ENCODE measurements at regions not wholly inside any gene's neighbourhood (a gene's known extent, or its start where the extent isn't known, plus 50 kb on each side); places are given as distances from the start of the nearest gene placed in this dataset.

DNA sequence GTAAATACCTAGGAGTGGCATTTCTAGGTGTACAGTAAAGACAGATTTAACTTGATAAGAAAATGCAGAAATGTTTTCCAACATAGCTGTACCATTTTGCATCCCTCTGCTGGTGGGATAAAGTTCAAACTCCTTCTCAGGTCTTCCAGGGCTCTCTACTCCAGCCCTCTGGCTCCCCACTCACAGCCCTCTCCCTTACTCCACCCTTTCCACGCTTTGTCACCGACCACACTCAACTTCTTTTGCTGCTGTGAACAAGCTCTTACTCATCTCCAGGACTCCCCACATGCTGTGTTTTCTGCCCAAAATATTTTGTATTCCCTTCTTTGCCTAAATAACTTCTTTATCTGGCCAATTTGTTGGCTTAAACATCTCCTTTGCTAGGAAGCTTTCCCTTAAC lies 90.6 kb upstream of the OSMR start:
- Histone ChIP-seq H3K9me3 (ENCODE audit: control insufficient read depth, low read length) (no peaks in the 10 kb centered on the region), H3K4me3 (ENCODE audit: low read length) (no peak overlapping the region), H3K9ac (ENCODE audit: low read length) (no peak overlapping the region), H3K4me1 (ENCODE audit: control insufficient read depth, insufficient read depth, low read length) (peaks cover 32% of the 10 kb centered on the region), H3K27me3 (replicated peaks; ENCODE audit: control insufficient read depth, insufficient read depth, low read length) (no peaks in the 10 kb centered on the region), H3K36me3 (ENCODE audit: control insufficient read depth, insufficient read depth, low read length, severe bottlenecking) (no peaks in the 10 kb centered on the region)
- DNase-seq (ENCODE audit: low read depth), result peak; percentile 22

DNA sequence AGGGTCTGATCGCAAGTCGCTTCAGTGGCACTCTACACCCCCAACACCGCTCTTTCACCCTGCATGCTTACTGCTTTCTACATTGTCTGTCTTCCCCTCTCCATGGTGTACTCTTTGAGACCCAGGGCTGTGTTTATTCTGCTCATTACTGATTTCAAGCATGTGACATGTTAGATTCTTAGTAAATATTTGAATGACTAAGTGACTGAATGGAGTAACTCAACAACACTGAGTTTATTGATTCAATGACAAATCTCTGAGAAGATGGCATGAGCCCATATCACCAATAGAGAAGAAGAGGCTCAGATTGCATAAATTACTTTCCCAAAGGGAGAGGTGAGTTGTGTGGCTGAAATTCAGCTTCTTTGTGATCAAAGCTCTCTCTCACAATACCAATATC lies 89.7 kb upstream of the OSMR start:
- H3K9ac ChIP-seq (ENCODE audit: low read length), result no peak overlapping the region
- no peaks in the 10 kb centered on the region for H3K27me3 ChIP-seq (replicated peaks; ENCODE audit: control insufficient read depth, insufficient read depth, low read length)
- H3K36me3 ChIP-seq (ENCODE audit: control insufficient read depth, insufficient read depth, low read length, severe bottlenecking), result no peaks in the 10 kb centered on the region
- DNase-seq (ENCODE audit: low read depth), result no peak
- H3K9me3 ChIP-seq (ENCODE audit: control insufficient read depth, low read length), result no peaks in the 10 kb centered on the region
- H3K4me1 ChIP-seq (ENCODE audit: control insufficient read depth, insufficient read depth, low read length), result peaks cover 32% of the 10 kb centered on the region
- H3K4me3 ChIP-seq (ENCODE audit: low read length), result no peak overlapping the region

GRCh38 chr5:38757451-38758245 lies 88.2 kb upstream of the OSMR start:
- Histone ChIP-seq H3K36me3 (ENCODE audit: control insufficient read depth, insufficient read depth, low read length, severe bottlenecking) (no peaks in the 10 kb centered on the region), H3K9me3 (ENCODE audit: control insufficient read depth, low read length) (no peaks in the 10 kb centered on the region), H3K4me3 (ENCODE audit: low read length) (no peak overlapping the region), H3K4me1 (ENCODE audit: control insufficient read depth, insufficient read depth, low read length) (peaks cover 32% of the 10 kb centered on the region), H3K27me3 (replicated peaks; ENCODE audit: control insufficient read depth, insufficient read depth, low read length) (no peaks in the 10 kb centered on the region), H3K9ac (ENCODE audit: low read length) (no peak overlapping the region)
- no peak for DNase-seq (ENCODE audit: low read depth)

- Histone ChIP-seq H3K9ac (ENCODE audit: low read length) (no peak overlapping the region), H3K4me1 (ENCODE audit: control insufficient read depth, insufficient read depth, low read length) (peaks cover 32% of the 10 kb centered on the region), H3K27me3 (replicated peaks; ENCODE audit: control insufficient read depth, insufficient read depth, low read length) (no peaks in the 10 kb centered on the region), H3K9me3 (ENCODE audit: control insufficient read depth, low read length) (no peaks in the 10 kb centered on the region), H3K4me3 (ENCODE audit: low read length) (peak overlapping the region; percentile 42), H3K36me3 (ENCODE audit: control insufficient read depth, insufficient read depth, low read length, severe bottlenecking) (no peaks in the 10 kb centered on the region)
- no peak for DNase-seq (ENCODE audit: low read depth)
These were observed 86.8 kb upstream of the OSMR start for GRCh38 chr5:38758774-38759600.

DNA sequence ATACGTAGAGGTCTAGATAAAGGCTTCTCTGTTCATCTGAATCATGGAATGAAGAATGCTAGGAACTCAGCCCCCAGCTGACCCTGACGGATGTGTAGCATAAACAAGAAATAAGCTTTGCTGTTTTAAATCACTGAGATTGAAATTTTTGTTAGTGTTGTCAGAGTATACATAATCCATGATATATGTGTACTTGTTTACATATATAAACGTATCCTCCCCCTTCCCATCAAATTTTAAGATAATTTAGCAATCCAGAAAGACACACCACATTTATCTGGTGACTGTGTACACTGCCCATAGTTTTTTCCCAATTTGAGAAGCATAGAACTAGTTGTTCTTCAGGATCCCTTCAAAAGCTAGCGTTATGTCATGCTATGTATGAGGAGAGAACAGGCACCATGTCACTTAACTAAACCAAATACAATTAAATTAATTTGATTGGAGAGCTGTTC lies 80.8 kb upstream of the OSMR start:
- no peak for DNase-seq (ENCODE audit: low read depth)
- Histone ChIP-seq H3K9ac (ENCODE audit: low read length) (no peak overlapping the region), H3K27me3 (replicated peaks; ENCODE audit: control insufficient read depth, insufficient read depth, low read length) (no peaks in the 10 kb centered on the region), H3K4me3 (ENCODE audit: low read length) (no peak overlapping the region), H3K4me1 (ENCODE audit: control insufficient read depth, insufficient read depth, low read length) (peaks cover 15% of the 10 kb centered on the region), H3K36me3 (ENCODE audit: control insufficient read depth, insufficient read depth, low read length, severe bottlenecking) (no peaks in the 10 kb centered on the region), H3K9me3 (ENCODE audit: control insufficient read depth, low read length) (peaks cover 14% of the 10 kb centered on the region)

- H3K9ac ChIP-seq (ENCODE audit: low read length), result no peak overlapping the region
- DNase-seq (ENCODE audit: low read depth), result no peak
- H3K36me3 ChIP-seq (ENCODE audit: control insufficient read depth, insufficient read depth, low read length, severe bottlenecking), result no peaks in the 10 kb centered on the region
- peaks cover 14% of the 10 kb centered on the region for H3K9me3 ChIP-seq (ENCODE audit: control insufficient read depth, low read length)
- no peak overlapping the region for H3K4me3 ChIP-seq (ENCODE audit: low read length)
- no peaks in the 10 kb centered on the region for H3K27me3 ChIP-seq (replicated peaks; ENCODE audit: control insufficient read depth, insufficient read depth, low read length)
- peaks cover 15% of the 10 kb centered on the region for H3K4me1 ChIP-seq (ENCODE audit: control insufficient read depth, insufficient read depth, low read length)
These were observed 80.4 kb upstream of the OSMR start for GRCh38 chr5:38765399-38765861.

DNA sequence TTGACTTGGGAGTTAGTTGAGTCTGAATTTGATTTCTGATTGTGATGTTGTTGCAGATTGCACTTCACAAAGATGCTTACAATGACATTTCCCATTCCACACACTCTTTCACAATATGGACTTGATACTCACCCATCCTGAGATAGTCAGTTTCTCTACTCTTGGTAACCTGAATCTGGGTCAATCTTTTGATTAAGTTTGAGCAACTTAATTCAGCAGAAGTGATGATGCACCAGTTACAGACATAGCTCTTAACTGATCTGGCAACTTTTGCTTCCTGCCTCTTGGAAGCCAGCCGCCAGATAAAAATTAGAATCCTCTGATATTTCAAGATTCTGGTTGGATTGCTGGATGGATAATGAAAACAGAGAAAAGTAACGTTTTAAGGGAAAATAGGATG lies 79.7 kb upstream of the OSMR start:
- Histone ChIP-seq H3K36me3 (ENCODE audit: control insufficient read depth, insufficient read depth, low read length, severe bottlenecking) (no peaks in the 10 kb centered on the region), H3K9me3 (ENCODE audit: control insufficient read depth, low read length) (peaks cover 14% of the 10 kb centered on the region)
- DNase-seq (ENCODE audit: low read depth), result no peak

GRCh38 chr5:38768412-38769211 lies 77.2 kb upstream of the OSMR start:
- Histone ChIP-seq H3K9me3 (ENCODE audit: control insufficient read depth, low read length) (peaks cover 14% of the 10 kb centered on the region), H3K4me3 (ENCODE audit: low read length) (no peak overlapping the region), H3K36me3 (ENCODE audit: control insufficient read depth, insufficient read depth, low read length, severe bottlenecking) (no peaks in the 10 kb centered on the region), H3K27me3 (replicated peaks; ENCODE audit: control insufficient read depth, insufficient read depth, low read length) (no peaks in the 10 kb centered on the region), H3K4me1 (ENCODE audit: control insufficient read depth, insufficient read depth, low read length) (peaks cover 15% of the 10 kb centered on the region), H3K9ac (ENCODE audit: low read length) (no peak overlapping the region)
- no peak for DNase-seq (ENCODE audit: low read depth)

More for the DNA sequence above, 79.7 kb upstream of the OSMR start:
- Histone ChIP-seq H3K9ac (ENCODE audit: low read length) (no peak overlapping the region), H3K4me3 (ENCODE audit: low read length) (no peak overlapping the region), H3K4me1 (ENCODE audit: control insufficient read depth, insufficient read depth, low read length) (peaks cover 15% of the 10 kb centered on the region), H3K27me3 (replicated peaks; ENCODE audit: control insufficient read depth, insufficient read depth, low read length) (no peaks in the 10 kb centered on the region)

DNA sequence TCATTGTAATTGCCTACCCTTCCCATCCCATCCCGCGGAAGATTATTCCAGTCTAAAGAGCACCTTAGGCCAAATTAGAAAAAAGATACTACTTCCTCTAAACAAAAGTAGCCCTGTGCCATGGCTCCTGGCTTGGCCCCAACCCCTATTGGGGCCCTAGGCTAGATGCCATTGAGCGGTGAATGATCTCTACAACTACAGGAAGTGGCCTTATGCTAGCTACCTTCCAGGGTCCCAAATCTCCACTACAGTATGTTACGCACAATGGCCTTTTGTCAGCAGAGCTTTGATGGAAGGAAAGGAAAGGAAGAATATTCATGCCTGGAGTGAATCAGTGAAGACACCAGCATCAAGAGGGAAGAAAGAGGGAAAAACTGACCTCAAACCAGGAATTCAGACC lies 73.3 kb upstream of the OSMR start:
- Histone ChIP-seq H3K9ac (ENCODE audit: low read length) (no peak overlapping the region), H3K4me3 (ENCODE audit: low read length) (no peak overlapping the region)

GRCh38 chr5:38775218-38775840 lies 70.5 kb upstream of the OSMR start:
- H3K36me3 ChIP-seq (ENCODE audit: control insufficient read depth, insufficient read depth, low read length, severe bottlenecking), result no peaks in the 10 kb centered on the region
- no peak overlapping the region for H3K9ac ChIP-seq (ENCODE audit: low read length)
- H3K27me3 ChIP-seq (replicated peaks; ENCODE audit: control insufficient read depth, insufficient read depth, low read length), result no peaks in the 10 kb centered on the region
- H3K4me3 ChIP-seq (ENCODE audit: low read length), result no peak overlapping the region
- peaks cover 4% of the 10 kb centered on the region for H3K9me3 ChIP-seq (ENCODE audit: control insufficient read depth, low read length)
- H3K4me1 ChIP-seq (ENCODE audit: control insufficient read depth, insufficient read depth, low read length), result peaks cover 13% of the 10 kb centered on the region
- no peak for DNase-seq (ENCODE audit: low read depth)

More for the DNA sequence above, 73.3 kb upstream of the OSMR start:
- no peak for DNase-seq (ENCODE audit: low read depth)
- H3K36me3 ChIP-seq (ENCODE audit: control insufficient read depth, insufficient read depth, low read length, severe bottlenecking), result no peaks in the 10 kb centered on the region
- peaks cover 27% of the 10 kb centered on the region for H3K4me1 ChIP-seq (ENCODE audit: control insufficient read depth, insufficient read depth, low read length)
- no peaks in the 10 kb centered on the region for H3K27me3 ChIP-seq (replicated peaks; ENCODE audit: control insufficient read depth, insufficient read depth, low read length)
- H3K9me3 ChIP-seq (ENCODE audit: control insufficient read depth, low read length), result peaks cover 3% of the 10 kb centered on the region
